Osteoblast (primary cell): ENCODE measurements at regions not wholly inside any gene's neighbourhood (a gene's known extent, or its start where the extent isn't known, plus 50 kb on each side); places are given as distances from the start of the nearest gene placed in this dataset.
"Not testable (repeated sequence)": the region's sequence is repeated elsewhere in the genome, so short reads cannot be mapped to it uniquely, and the experiment has no call there.

Experiments
- DNase-seq: peaks from one replicate; pipeline ENCODE4 v3.0.0; 2011; ENCODE audit warnings: low spot score, mixed read lengths; ENCODE audit not compliant: insufficient read length; ENCODE audit errors: missing footprints
- H2AFZ ChIP-seq: 2 replicates; pipeline ENCODE4 v1.6.0; 2011; ENCODE audit warnings: mild to moderate bottlenecking, low read length
- H3K27ac ChIP-seq: 2 replicates; pipeline ENCODE4 v1.5.1; 2011; ENCODE audit warnings: mild to moderate bottlenecking, low read depth, low read length, moderate library complexity
- H3K27me3 ChIP-seq: 2 replicates; pipeline ENCODE4 v1.6.0; 2012; ENCODE audit warnings: mild to moderate bottlenecking, control low read depth, inconsistent platforms, low read length, moderate library complexity; ENCODE audit not compliant: insufficient read depth
- H3K36me3 ChIP-seq: 2 replicates; pipeline ENCODE4 v1.5.1; 2011; ENCODE audit warnings: mild to moderate bottlenecking, low read length, control low read depth, moderate library complexity; ENCODE audit not compliant: insufficient read depth
- H3K4me1 ChIP-seq: 2 replicates; pipeline ENCODE4 v1.5.1; 2011; ENCODE audit warnings: mild to moderate bottlenecking, low read length, control low read depth, moderate library complexity; ENCODE audit not compliant: insufficient read depth
- H3K4me2 ChIP-seq: 2 replicates; pipeline ENCODE4 v1.6.0; 2011; ENCODE audit warnings: mild to moderate bottlenecking, low read length; ENCODE audit not compliant: insufficient read depth
- H3K4me3 ChIP-seq: fragments of 200-600 bp; sonication (generic); 3 replicates; pipeline ENCODE4 v1.5.1; 2012; ENCODE audit warnings: mild to moderate bottlenecking, low read length, inconsistent platforms; ENCODE audit not compliant: insufficient read depth
- H3K79me2 ChIP-seq: 2 replicates; pipeline ENCODE4 v1.6.0; 2012; ENCODE audit warnings: mild to moderate bottlenecking, low read length, control low read depth, inconsistent platforms; ENCODE audit not compliant: insufficient read depth
- H3K9me3 ChIP-seq: 2 replicates; pipeline ENCODE4 v1.5.1; 2011; ENCODE audit warnings: low read depth, low read length, control low read depth
- H4K20me1 ChIP-seq: 2 replicates; pipeline ENCODE4 v1.6.0; 2012; ENCODE audit warnings: mild to moderate bottlenecking, low read length, control low read depth; ENCODE audit not compliant: insufficient read depth
- TF ChIP-seq, protein P1 (sequence below): IDR thresholded peaks from 2 replicates; pipeline ENCODE4 v1.5.1; 2011; ENCODE audit warnings: mild to moderate bottlenecking, low read depth, low read length, moderate library complexity; ENCODE audit errors: extremely low read depth

DNA sequence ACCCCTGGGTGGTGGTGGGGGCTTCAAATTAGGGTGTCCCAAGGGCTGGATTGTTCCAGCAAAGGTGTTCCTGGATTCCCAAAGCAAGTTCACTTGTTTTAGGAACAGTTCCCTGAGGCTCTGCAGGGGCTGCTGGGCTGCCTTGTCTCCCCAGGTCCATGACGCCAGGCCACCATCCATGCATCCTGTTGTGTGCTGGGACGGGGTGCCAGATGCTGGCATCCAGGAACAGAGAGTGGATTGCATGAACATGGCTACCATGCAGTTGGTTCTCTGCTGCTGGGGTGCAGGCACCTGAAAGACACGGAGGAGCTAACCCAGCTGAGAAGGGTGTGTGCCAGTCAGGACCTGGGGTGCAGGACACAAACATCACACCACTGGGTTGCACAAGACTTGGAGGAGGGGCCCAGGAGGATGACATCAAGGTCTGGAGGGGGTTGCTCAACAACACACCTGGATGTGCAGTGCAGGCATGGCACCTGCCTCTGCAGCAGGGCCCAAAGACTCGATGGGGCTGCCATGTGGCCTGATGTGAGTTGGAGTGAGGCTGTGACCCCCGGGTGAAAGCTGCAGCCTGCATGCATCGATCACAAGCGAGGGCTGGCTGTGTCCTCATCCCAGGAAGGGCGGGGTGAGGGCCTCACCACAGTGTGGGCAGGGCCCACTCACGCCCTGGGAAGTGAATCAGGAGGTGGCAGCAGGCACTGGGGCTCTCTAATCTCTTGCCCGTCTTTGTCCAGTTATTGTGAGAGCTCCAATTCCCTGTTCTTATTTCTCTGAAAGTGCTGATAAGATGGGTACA is 74.0 kb upstream of the CLDN5 start:
- Histone ChIP-seq H3K36me3 (no peaks in the 10 kb centered on the region), H3K79me2 (no peaks in the 10 kb centered on the region), H3K4me3 (no peak overlapping the region), H3K27ac (no peak overlapping the region), H3K27me3 (peaks cover 3% of the 10 kb centered on the region), H3K4me1 (no peaks in the 10 kb centered on the region), H4K20me1 (no peaks in the 10 kb centered on the region), H3K9me3 (no peaks in the 10 kb centered on the region), H3K4me2 (no peak overlapping the region), H2AFZ (no peak overlapping the region)
- no peak for DNase-seq
- TF ChIP-seq, protein P1, sequence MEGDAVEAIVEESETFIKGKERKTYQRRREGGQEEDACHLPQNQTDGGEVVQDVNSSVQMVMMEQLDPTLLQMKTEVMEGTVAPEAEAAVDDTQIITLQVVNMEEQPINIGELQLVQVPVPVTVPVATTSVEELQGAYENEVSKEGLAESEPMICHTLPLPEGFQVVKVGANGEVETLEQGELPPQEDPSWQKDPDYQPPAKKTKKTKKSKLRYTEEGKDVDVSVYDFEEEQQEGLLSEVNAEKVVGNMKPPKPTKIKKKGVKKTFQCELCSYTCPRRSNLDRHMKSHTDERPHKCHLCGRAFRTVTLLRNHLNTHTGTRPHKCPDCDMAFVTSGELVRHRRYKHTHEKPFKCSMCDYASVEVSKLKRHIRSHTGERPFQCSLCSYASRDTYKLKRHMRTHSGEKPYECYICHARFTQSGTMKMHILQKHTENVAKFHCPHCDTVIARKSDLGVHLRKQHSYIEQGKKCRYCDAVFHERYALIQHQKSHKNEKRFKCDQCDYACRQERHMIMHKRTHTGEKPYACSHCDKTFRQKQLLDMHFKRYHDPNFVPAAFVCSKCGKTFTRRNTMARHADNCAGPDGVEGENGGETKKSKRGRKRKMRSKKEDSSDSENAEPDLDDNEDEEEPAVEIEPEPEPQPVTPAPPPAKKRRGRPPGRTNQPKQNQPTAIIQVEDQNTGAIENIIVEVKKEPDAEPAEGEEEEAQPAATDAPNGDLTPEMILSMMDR, result no peak

DNA sequence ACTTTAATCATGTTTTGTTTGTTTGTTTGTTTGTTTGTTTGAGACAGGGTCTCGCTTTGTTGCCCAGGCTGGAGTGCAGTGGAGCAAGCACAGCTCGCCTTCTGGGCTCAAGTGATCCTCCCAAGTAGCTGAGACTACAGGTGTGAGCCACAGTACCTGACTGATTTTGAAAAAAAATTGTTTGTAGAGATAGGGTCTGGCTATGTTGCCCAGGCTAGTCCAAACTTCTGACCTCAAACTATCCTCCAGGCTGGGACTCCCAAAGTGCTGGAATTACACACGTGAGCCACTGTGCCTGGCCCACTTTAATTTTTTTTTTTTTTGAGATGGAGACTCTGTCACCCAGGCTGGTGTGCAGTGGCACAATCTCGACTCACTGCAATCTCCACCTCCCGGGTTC is 74.8 kb upstream of the CLDN5 start:
- Histone ChIP-seq H3K27me3 (peaks cover 3% of the 10 kb centered on the region), H3K36me3 (no peaks in the 10 kb centered on the region), H3K4me2 (no peak overlapping the region), H3K4me3 (no peak overlapping the region), H3K27ac (no peak overlapping the region), H2AFZ (no peak overlapping the region), H3K9me3 (no peaks in the 10 kb centered on the region), H4K20me1 (no peaks in the 10 kb centered on the region), H3K79me2 (no peaks in the 10 kb centered on the region), H3K4me1 (no peaks in the 10 kb centered on the region)
- DNase-seq, result no peak
- TF ChIP-seq, protein P1, result no peak

DNA sequence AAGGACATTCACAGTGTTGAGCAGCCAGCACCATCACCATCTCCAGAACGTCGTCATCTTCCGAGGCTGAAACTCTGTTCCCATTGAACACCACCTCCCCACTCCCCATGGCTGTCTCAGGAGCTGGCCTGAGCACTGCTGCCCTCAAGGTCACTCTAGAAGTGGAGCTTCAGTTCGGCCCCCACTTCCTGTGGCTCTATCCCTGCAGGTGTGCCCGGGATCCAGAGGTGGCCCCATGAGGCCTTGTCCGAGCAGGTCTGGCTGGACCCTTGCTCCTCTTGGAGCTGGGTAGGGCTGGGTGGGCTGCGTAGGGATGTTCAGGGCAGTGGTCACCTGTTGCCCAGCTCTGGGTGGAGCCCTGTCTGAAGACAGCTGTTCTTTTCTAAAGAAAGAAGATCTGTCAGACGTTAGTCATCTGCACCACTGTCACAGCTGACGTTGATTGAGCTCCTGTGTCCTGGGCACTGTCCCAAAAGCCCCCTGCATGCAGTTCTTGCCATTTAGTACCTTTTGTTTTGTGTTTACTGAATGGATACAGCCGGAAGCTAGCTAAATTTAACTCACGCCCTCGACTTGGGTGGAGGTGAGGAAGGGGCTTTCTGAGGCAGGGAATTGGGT is 75.5 kb upstream of the CLDN5 start:
- Histone ChIP-seq H3K79me2 (no peaks in the 10 kb centered on the region), H3K27ac (no peak overlapping the region), H3K4me3 (no peak overlapping the region), H3K36me3 (no peaks in the 10 kb centered on the region), H3K27me3 (peaks cover 3% of the 10 kb centered on the region), H2AFZ (no peak overlapping the region), H4K20me1 (no peaks in the 10 kb centered on the region), H3K4me2 (no peak overlapping the region), H3K4me1 (no peaks in the 10 kb centered on the region), H3K9me3 (no peaks in the 10 kb centered on the region)
- TF ChIP-seq, protein P1, result no peak
- no peak for DNase-seq

DNA sequence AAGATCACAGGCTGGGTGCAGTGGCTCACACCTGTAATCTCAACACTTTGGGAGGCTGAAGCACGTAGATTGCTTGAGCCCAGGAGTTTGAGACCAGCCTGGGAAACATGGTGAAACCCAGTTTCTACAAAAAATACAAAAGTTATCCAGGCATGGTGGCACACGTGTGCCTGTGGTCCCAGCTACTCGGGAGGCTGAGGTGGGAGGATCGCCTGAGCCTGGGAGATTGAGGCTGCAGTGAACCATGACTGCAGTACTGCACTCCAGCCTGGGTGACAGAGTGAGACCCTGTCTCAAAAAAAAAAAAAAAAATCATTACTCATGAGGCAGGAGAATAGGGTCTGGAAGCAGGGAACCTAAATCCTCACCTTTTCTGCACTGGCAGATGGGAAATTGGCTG is 79.1 kb upstream of the CLDN5 start:
- H4K20me1 ChIP-seq, H2AFZ ChIP-seq, H3K4me2 ChIP-seq, H3K9me3 ChIP-seq, H3K36me3 ChIP-seq, H3K79me2 ChIP-seq, H3K27ac ChIP-seq, H3K4me3 ChIP-seq, H3K4me1 ChIP-seq: not testable (repeated sequence)
- H3K27me3 ChIP-seq, result peaks cover 27% of the 10 kb centered on the region
- DNase-seq, result peak; percentile 41
